Neuronal stem cell (in vitro differentiated cells): ENCODE measurements at regions not wholly inside any gene's neighbourhood (a gene's known extent, or its start where the extent isn't known, plus 50 kb on each side); places are given as distances from the start of the nearest gene placed in this dataset.
"Not testable (repeated sequence)": the region's sequence is repeated elsewhere in the genome, so short reads cannot be mapped to it uniquely, and the experiment has no call there.

Experiments used
- DNase-seq: peaks from one replicate; pipeline ENCODE4 v3.0.0-alpha.2; 2013; ENCODE audit warnings: low spot score
- H2AFZ ChIP-seq: one replicate; pipeline ENCODE4 v1.6.1; 2013; ENCODE audit warnings: mild to moderate bottlenecking, low read length, inconsistent platforms
- H2AK5ac ChIP-seq: 2 replicates; pipeline ENCODE4 v1.6.1; 2013; ENCODE audit warnings: low read depth, mild to moderate bottlenecking, inconsistent platforms, low read length, moderate library complexity, mixed read lengths
- H2BK120ac ChIP-seq: 2 replicates; pipeline ENCODE4 v1.6.1; 2013; ENCODE audit warnings: low read depth, mild to moderate bottlenecking, inconsistent platforms, low read length, moderate library complexity, mixed read lengths
- H2BK12ac ChIP-seq: one replicate; pipeline ENCODE4 v1.6.1; 2013; ENCODE audit warnings: low read length, inconsistent platforms
- H2BK15ac ChIP-seq: 2 replicates; pipeline ENCODE4 v1.6.1; 2013; ENCODE audit warnings: mild to moderate bottlenecking, low read length, inconsistent platforms, mixed read lengths
- H2BK5ac ChIP-seq: one replicate; pipeline ENCODE4 v1.6.1; 2013; ENCODE audit warnings: inconsistent platforms, mild to moderate bottlenecking, low read length, moderate library complexity
- H3K14ac ChIP-seq: one replicate; pipeline ENCODE4 v1.6.1; 2013; ENCODE audit warnings: low read length, inconsistent platforms
- H3K18ac ChIP-seq: 2 replicates; pipeline ENCODE4 v1.6.1; 2013; ENCODE audit warnings: low read length, inconsistent platforms
- H3K23ac ChIP-seq: 2 replicates; pipeline ENCODE4 v1.6.1; 2013; ENCODE audit warnings: low read depth, mild to moderate bottlenecking, mixed read lengths, low read length, inconsistent platforms; ENCODE audit not compliant: poor library complexity
- H3K27ac ChIP-seq: replicated peaks from 3 replicates; pipeline ENCODE4 v1.5.1; 2013; ENCODE audit warnings: low read length, inconsistent platforms
- H3K27me3 ChIP-seq, 3 experiments: 2 replicates each; pipeline ENCODE4 v1.6.1; 2013; ENCODE audit warnings: low read length in 3 of 3, mild to moderate bottlenecking in 2 of 3, inconsistent platforms in 1 of 3, low read depth in 1 of 3, mixed read lengths in 1 of 3, moderate library complexity in 1 of 3; ENCODE audit not compliant: control insufficient read depth in 3 of 3, insufficient read depth in 3 of 3
- H3K36me3 ChIP-seq, 2 donors: replicated peaks in 1 of 2; 2 replicates each; pipeline ENCODE4 v1.6.1; 2013; ENCODE audit warnings: low read length in 2 of 2; ENCODE audit not compliant: control insufficient read depth in 2 of 2, insufficient read depth in 2 of 2
- H3K4ac ChIP-seq: 2 replicates; pipeline ENCODE4 v1.6.1; 2013; ENCODE audit warnings: inconsistent platforms, mild to moderate bottlenecking, low read length, moderate library complexity
- H3K4me1 ChIP-seq, 2 donors: 1 replicate in 1 of 2; 2 replicates in 1 of 2; pipeline ENCODE4 v1.6.1; 2013; ENCODE audit warnings: low read length in 2 of 2, low read depth in 1 of 2; ENCODE audit not compliant: control insufficient read depth in 2 of 2, insufficient read depth in 1 of 2
- H3K4me2 ChIP-seq: one replicate; pipeline ENCODE4 v1.6.1; 2013; ENCODE audit warnings: mild to moderate bottlenecking, low read length, inconsistent platforms; ENCODE audit not compliant: insufficient read depth, poor library complexity, severe bottlenecking
- H3K4me3 ChIP-seq, 2 donors: 2 replicates each; pipeline ENCODE4 v1.5.1; 2013; ENCODE audit warnings: low read length in 2 of 2, mild to moderate bottlenecking in 2 of 2, inconsistent platforms in 1 of 2, moderate library complexity in 1 of 2
- H3K79me1 ChIP-seq: one replicate; pipeline ENCODE4 v1.6.1; 2013; ENCODE audit warnings: low read depth, mild to moderate bottlenecking, inconsistent platforms, low read length, moderate library complexity
- H3K9ac ChIP-seq: one replicate; pipeline ENCODE4 v1.6.1; 2013; ENCODE audit warnings: mild to moderate bottlenecking, low read depth, low read length, inconsistent platforms; ENCODE audit not compliant: poor library complexity
- H3K9me3 ChIP-seq, 2 donors: replicated peaks in 1 of 2; 2 replicates each; pipeline versions ENCODE3 to v1.6.1; 2013; ENCODE audit warnings: low read length in 2 of 2, mild to moderate bottlenecking in 2 of 2, inconsistent platforms in 1 of 2, low read depth in 1 of 2, mixed read lengths in 1 of 2, moderate library complexity in 1 of 2; ENCODE audit not compliant: control insufficient read depth in 2 of 2, insufficient read depth in 1 of 2
- H4K8ac ChIP-seq: one replicate; pipeline ENCODE4 v1.6.1; 2013; ENCODE audit warnings: low read depth, mild to moderate bottlenecking, inconsistent platforms, low read length, moderate library complexity
- H4K91ac ChIP-seq: one replicate; pipeline ENCODE4 v1.6.1; 2013; ENCODE audit warnings: low read length, low read depth, mild to moderate bottlenecking, inconsistent platforms; ENCODE audit not compliant: poor library complexity
- WGBS, 2 donors: extraction: QIAGEN DNeasy Blood & Tissue Kit; methylation state at CpG; one replicate each; pipeline ENCODE4 v1.1.7; 2013; ENCODE audit warnings: missing lambda C conversion rate in 2 of 2, mixed read lengths in 1 of 2; ENCODE audit not compliant: insufficient read length in 2 of 2, insufficient replicate concordance in 1 of 2; ENCODE audit errors: extremely low coverage in 2 of 2; 5-methylcytosine and 5-hydroxymethylcytosine counted together

- not testable (repeated sequence) for H3K23ac ChIP-seq, H2BK15ac ChIP-seq, H2BK5ac ChIP-seq, H2AFZ ChIP-seq, H3K4ac ChIP-seq, H3K14ac ChIP-seq, H2AK5ac ChIP-seq, H3K27ac ChIP-seq, H3K4me1 ChIP-seq, H3K79me1 ChIP-seq, H4K8ac ChIP-seq, H3K4me3 ChIP-seq, H2BK120ac ChIP-seq, H3K36me3 ChIP-seq, H3K9ac ChIP-seq, H3K27me3 ChIP-seq, H3K4me2 ChIP-seq, DNase-seq, H2BK12ac ChIP-seq, H4K91ac ChIP-seq, H3K18ac ChIP-seq, H3K9me3 ChIP-seq
- no CpG with 5 or more reads among the region's 6 CpGs for WGBS, 2 donors
Measured at GRCh38 chr14:106474261-106475028, 948.1 kb downstream of the TMEM121 start.

GRCh38 chr14:106475214-106475613 is 948.8 kb downstream of the TMEM121 start:
- DNase-seq, H3K27me3 ChIP-seq, H3K4ac ChIP-seq, H2AFZ ChIP-seq, H3K4me1 ChIP-seq, H2BK15ac ChIP-seq, H3K36me3 ChIP-seq, H3K9me3 ChIP-seq, H2AK5ac ChIP-seq, H3K4me2 ChIP-seq, H3K79me1 ChIP-seq, H3K18ac ChIP-seq, H3K23ac ChIP-seq, H3K27ac ChIP-seq, H4K8ac ChIP-seq, H4K91ac ChIP-seq, H2BK12ac ChIP-seq, H3K14ac ChIP-seq, H2BK5ac ChIP-seq, H3K4me3 ChIP-seq, H3K9ac ChIP-seq, H2BK120ac ChIP-seq: not testable (repeated sequence)
- WGBS, 2 donors: no CpG with 5 or more reads among the region's 3 CpGs

- H2AFZ ChIP-seq, H3K4me2 ChIP-seq, H3K14ac ChIP-seq, H4K8ac ChIP-seq, H2BK12ac ChIP-seq, H2BK5ac ChIP-seq, H3K23ac ChIP-seq, H2BK15ac ChIP-seq, H3K9ac ChIP-seq, H3K9me3 ChIP-seq, H4K91ac ChIP-seq, H3K4me1 ChIP-seq, H2BK120ac ChIP-seq, H3K36me3 ChIP-seq, DNase-seq, H2AK5ac ChIP-seq, H3K79me1 ChIP-seq, H3K4me3 ChIP-seq, H3K27me3 ChIP-seq, H3K4ac ChIP-seq, H3K27ac ChIP-seq, H3K18ac ChIP-seq: not testable (repeated sequence)
- no CpG with 5 or more reads among the region's 4 CpGs for WGBS, 2 donors
Measured at GRCh38 chr14:106477600-106477999, 951.2 kb downstream of the TMEM121 start.

- H3K18ac ChIP-seq, H2BK5ac ChIP-seq, H3K79me1 ChIP-seq, H3K36me3 ChIP-seq, H3K9ac ChIP-seq, H3K4me1 ChIP-seq, H4K91ac ChIP-seq, H3K27ac ChIP-seq, H2BK12ac ChIP-seq, H2AK5ac ChIP-seq, H3K4ac ChIP-seq, H3K4me3 ChIP-seq, H4K8ac ChIP-seq, H3K23ac ChIP-seq, H2BK15ac ChIP-seq, H3K27me3 ChIP-seq, H2BK120ac ChIP-seq, H3K9me3 ChIP-seq, H3K4me2 ChIP-seq, H3K14ac ChIP-seq, H2AFZ ChIP-seq, DNase-seq: not testable (repeated sequence)
- no CpG with 5 or more reads among the region's 34 CpGs for WGBS, 2 donors
Measured at GRCh38 chr14:106480287-106480686, 953.9 kb downstream of the TMEM121 start.
